Panc1 (cell line): ENCODE measurements at regions not wholly inside any gene's neighbourhood (a gene's known extent, or its start where the extent isn't known, plus 50 kb on each side); places are given as distances from the start of the nearest gene placed in this dataset.

ENCODE experiments used
- ATAC-seq: fragments of 200-7000 bp; cut with Tn5 transposase; 2 replicates; pipeline ENCODE4 v1.9.1; 2020; ENCODE audit warnings: mild to moderate bottlenecking, moderate library complexity
- BruUV-seq: library from RNA; stranded (reverse); fragments of 400-500 nt; replicated peaks from 2 replicates; lab custom pipeline; 2021; lab: Mats Ljungman, UMichigan
- CTCF ChIA-PET: fragments of 300-600 bp; sonication (Branson Sonifier 250); formaldehyde crosslinking; loops from one replicate; lab custom pipeline; 2022; ENCODE audit warnings: antibody characterized with exemption; lab: Charles Lee
- POLR2A ChIA-PET: fragments of 300-600 bp; sonication (Branson Sonifier 250); formaldehyde crosslinking; loops from one replicate; lab custom pipeline; 2022; ENCODE audit warnings: antibody characterized with exemption; lab: Charles Lee
- DNase-seq: peaks from one replicate; pipeline ENCODE4 v3.0.0-alpha.2; 2010; ENCODE audit warnings: low read depth, low spot score
- H3K27ac ChIP-seq: 2 replicates; pipeline ENCODE4 v1.5.1; 2011; ENCODE audit warnings: mild to moderate bottlenecking, low read length, inconsistent platforms
- H3K27me3 ChIP-seq: fragments of 200-500 bp; sonication (Bioruptor generic); 2 replicates; pipeline ENCODE4 v1.6.0; 2014; ENCODE audit warnings: low read length, inconsistent platforms; ENCODE audit not compliant: control insufficient read depth, insufficient read depth
- H3K36me3 ChIP-seq: fragments of 200-500 bp; sonication (Bioruptor generic); 2 replicates; pipeline ENCODE4 v1.5.1; 2014; ENCODE audit warnings: inconsistent platforms, mild to moderate bottlenecking, low read length, moderate library complexity; ENCODE audit not compliant: control insufficient read depth, insufficient read depth
- H3K4me1 ChIP-seq: 2 replicates; pipeline ENCODE4 v1.5.1; 2011; ENCODE audit warnings: inconsistent platforms, mild to moderate bottlenecking, low read length, moderate library complexity; ENCODE audit not compliant: control insufficient read depth, insufficient read depth
- H3K4me3 ChIP-seq, 2 experiments: 2 replicates each; pipeline ENCODE4 v1.5.1; 2011 to 2012; ENCODE audit warnings: low read depth in 2 of 2, low read length in 2 of 2, mild to moderate bottlenecking in 2 of 2, inconsistent platforms in 1 of 2, moderate library complexity in 1 of 2
- H3K9me3 ChIP-seq: fragments of 200-500 bp; sonication (Bioruptor generic); 2 replicates; pipeline ENCODE4 v1.5.1; 2014; ENCODE audit warnings: low read depth, mild to moderate bottlenecking, inconsistent platforms, low read length, moderate library complexity; ENCODE audit not compliant: control insufficient read depth, insufficient read depth
- POLR2AphosphoS5 ChIP-seq: IDR thresholded peaks from 2 replicates; pipeline ENCODE4 v1.6.1; 2012; ENCODE audit warnings: mild to moderate bottlenecking, low read depth, low read length, moderate library complexity
- SIN3A ChIP-seq: IDR thresholded peaks from 2 replicates; pipeline ENCODE4 v1.6.1; 2012; ENCODE audit warnings: low read depth, mild to moderate bottlenecking, low read length, moderate library complexity, borderline replicate concordance; ENCODE audit not compliant: insufficient read depth
- TCF7L2 ChIP-seq: IDR thresholded peaks from 2 replicates; pipeline ENCODE4 v1.6.1; 2011; ENCODE audit warnings: mild to moderate bottlenecking, low read depth, low read length, inconsistent platforms
- in situ Hi-C: cut with HindIII; loops from 2 replicates; pipeline ENCODE4 v1.10.0; 2016; ENCODE audit warnings: low sequenced_read_pairs, low pct_unique_long_range_greater_than_20kb
- intact Hi-C: fragments of 100-400 bp; cut with micrococcal nuclease; formaldehyde crosslinking; loops from one replicate; pipeline ENCODE4 v1.10.0; 2022; ENCODE audit not compliant: unreplicated experiment
- TF ChIP-seq, protein P1 (sequence below), 2 experiments: IDR thresholded peaks; 2 replicates each; pipeline ENCODE4 v1.6.1; 2011 to 2012; ENCODE audit warnings: low read depth in 2 of 2, control low read depth in 1 of 2, low read length in 1 of 2, mild to moderate bottlenecking in 1 of 2, moderate library complexity in 1 of 2; ENCODE audit not compliant: insufficient read depth in 1 of 2
- TF ChIP-seq, protein P2 (sequence below): fragments of 450-650 bp; IDR thresholded peaks from 2 replicates; pipeline ENCODE4 v1.5.1; 2017; ENCODE audit warnings: mild to moderate bottlenecking

DNA sequence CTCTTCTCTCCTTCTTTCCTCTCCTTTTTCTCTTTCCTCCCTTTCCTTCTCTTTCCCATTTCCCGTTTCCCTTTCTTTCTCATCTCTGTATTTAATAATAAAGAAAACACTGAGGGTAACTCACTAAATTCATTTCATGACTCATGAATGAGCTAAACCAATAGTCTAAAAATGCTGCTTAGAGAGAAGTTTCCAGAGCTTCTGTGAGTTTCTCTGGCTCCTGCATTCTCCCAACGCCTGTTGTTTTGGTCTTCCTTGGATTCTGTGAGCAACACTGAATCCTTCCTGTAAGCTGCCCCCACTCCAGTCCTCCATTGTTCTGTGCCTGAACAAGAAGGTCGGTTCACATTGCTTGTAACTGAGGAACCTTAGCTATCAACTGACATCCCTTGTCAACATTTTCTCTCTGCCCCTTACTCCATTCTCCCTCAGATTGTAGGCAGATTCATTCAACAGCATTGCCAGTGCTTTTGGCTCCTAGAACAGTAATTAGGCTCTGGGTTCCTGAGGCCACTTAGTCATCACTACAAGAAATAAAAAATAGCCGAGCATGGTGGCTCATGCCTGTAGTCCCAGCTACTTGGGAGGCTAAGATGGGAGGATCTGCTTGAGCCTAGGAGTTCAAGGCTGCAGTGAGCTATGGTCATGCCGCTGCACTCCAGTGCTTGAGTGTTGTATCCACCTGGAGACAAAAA is 237.7 kb upstream of the KLF4 start:
- no TSS peak for BruUV-seq
- in situ Hi-C loops = no loop called here
- ATAC-seq = no peak

GRCh38 chr9:107723015-107723414 is 233.4 kb upstream of the KLF4 start:
- in situ Hi-C loops (no loop called here), intact Hi-C loops (no loop called here)
- no peak overlapping the region for H3K4me3 ChIP-seq
- H3K27ac ChIP-seq = no peak overlapping the region
- no peaks in the 10 kb centered on the region for H3K27me3 ChIP-seq
- no peak for ATAC-seq
- ChIA-PET POLR2A (no interaction called here), CTCF (no interaction called here)
- H3K4me1 ChIP-seq = no peaks in the 10 kb centered on the region
- H3K36me3 ChIP-seq = no peaks in the 10 kb centered on the region
- H3K9me3 ChIP-seq = no peaks in the 10 kb centered on the region
- TF ChIP-seq, protein P1, sequence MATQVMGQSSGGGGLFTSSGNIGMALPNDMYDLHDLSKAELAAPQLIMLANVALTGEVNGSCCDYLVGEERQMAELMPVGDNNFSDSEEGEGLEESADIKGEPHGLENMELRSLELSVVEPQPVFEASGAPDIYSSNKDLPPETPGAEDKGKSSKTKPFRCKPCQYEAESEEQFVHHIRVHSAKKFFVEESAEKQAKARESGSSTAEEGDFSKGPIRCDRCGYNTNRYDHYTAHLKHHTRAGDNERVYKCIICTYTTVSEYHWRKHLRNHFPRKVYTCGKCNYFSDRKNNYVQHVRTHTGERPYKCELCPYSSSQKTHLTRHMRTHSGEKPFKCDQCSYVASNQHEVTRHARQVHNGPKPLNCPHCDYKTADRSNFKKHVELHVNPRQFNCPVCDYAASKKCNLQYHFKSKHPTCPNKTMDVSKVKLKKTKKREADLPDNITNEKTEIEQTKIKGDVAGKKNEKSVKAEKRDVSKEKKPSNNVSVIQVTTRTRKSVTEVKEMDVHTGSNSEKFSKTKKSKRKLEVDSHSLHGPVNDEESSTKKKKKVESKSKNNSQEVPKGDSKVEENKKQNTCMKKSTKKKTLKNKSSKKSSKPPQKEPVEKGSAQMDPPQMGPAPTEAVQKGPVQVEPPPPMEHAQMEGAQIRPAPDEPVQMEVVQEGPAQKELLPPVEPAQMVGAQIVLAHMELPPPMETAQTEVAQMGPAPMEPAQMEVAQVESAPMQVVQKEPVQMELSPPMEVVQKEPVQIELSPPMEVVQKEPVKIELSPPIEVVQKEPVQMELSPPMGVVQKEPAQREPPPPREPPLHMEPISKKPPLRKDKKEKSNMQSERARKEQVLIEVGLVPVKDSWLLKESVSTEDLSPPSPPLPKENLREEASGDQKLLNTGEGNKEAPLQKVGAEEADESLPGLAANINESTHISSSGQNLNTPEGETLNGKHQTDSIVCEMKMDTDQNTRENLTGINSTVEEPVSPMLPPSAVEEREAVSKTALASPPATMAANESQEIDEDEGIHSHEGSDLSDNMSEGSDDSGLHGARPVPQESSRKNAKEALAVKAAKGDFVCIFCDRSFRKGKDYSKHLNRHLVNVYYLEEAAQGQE (IDR thresholded peaks at IDR 0.05; ENCODE audit: insufficient read depth in 1 of 2, low read depth in 2 of 2, low read length in 1 of 2) = no peak
- TF ChIP-seq POLR2AphosphoS5 (no peak), TCF7L2 (no peak), SIN3A (no peak)
- TF ChIP-seq, protein P2, sequence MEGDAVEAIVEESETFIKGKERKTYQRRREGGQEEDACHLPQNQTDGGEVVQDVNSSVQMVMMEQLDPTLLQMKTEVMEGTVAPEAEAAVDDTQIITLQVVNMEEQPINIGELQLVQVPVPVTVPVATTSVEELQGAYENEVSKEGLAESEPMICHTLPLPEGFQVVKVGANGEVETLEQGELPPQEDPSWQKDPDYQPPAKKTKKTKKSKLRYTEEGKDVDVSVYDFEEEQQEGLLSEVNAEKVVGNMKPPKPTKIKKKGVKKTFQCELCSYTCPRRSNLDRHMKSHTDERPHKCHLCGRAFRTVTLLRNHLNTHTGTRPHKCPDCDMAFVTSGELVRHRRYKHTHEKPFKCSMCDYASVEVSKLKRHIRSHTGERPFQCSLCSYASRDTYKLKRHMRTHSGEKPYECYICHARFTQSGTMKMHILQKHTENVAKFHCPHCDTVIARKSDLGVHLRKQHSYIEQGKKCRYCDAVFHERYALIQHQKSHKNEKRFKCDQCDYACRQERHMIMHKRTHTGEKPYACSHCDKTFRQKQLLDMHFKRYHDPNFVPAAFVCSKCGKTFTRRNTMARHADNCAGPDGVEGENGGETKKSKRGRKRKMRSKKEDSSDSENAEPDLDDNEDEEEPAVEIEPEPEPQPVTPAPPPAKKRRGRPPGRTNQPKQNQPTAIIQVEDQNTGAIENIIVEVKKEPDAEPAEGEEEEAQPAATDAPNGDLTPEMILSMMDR = no peak
- no peak for DNase-seq
- BruUV-seq = no TSS peak

More for the DNA sequence above, 237.7 kb upstream of the KLF4 start:
- CTCF ChIA-PET = interaction anchor here (0.7 kb wide), 1 partner anchor 1830 kb away, joined by 3 read pairs; no protein-coding TSS in a partner anchor
- TF ChIP-seq, protein P2 = no peak
- TF ChIP-seq POLR2AphosphoS5 (no peak), SIN3A (no peak), TCF7L2 (no peak)
- TF ChIP-seq, protein P1 (IDR thresholded peaks at IDR 0.05; ENCODE audit: insufficient read depth in 1 of 2, low read depth in 2 of 2, low read length in 1 of 2) = no peak
- Histone ChIP-seq H3K27ac (no peak overlapping the region), H3K4me3 (no peak overlapping the region), H3K4me1 (no peaks in the 10 kb centered on the region), H3K27me3 (no peaks in the 10 kb centered on the region), H3K36me3 (no peaks in the 10 kb centered on the region), H3K9me3 (no peaks in the 10 kb centered on the region)
- intact Hi-C loops = no loop called here
- POLR2A ChIA-PET = no interaction called here
- no peak for DNase-seq
